ENCODE measurements at regions not wholly inside any gene's neighbourhood (a gene's known extent, or its start where the extent isn't known, plus 50 kb on each side); places are given as distances from the start of the nearest gene placed in this dataset.

Small RNAs in the stretch of these regions (small RNA-seq; reads per million reads assigned to genes)
- gene RF00019 (0 to 1.2 (median 0) reads per million in 3 experiments), gene RN7SL183P (0 reads per million in 3 experiments)

All from neural cell (in vitro differentiated cells).